GM13977 (cell line): ENCODE measurements at regions not wholly inside any gene's neighbourhood (a gene's known extent, or its start where the extent isn't known, plus 50 kb on each side); places are given as distances from the start of the nearest gene placed in this dataset.

Experiments
- DNase-seq: peaks from one replicate; pipeline ENCODE4 v3.0.0; 2012; ENCODE audit warnings: low spot score
- in situ Hi-C: fragments of 300-500 bp; cut with MboI; formaldehyde crosslinking; loops from one replicate; pipeline ENCODE4 v1.12.0; 2022; ENCODE audit warnings: low sequenced_read_pairs, low pct_unique_long_range_greater_than_20kb, mixed read lengths, inconsistent platforms; ENCODE audit not compliant: unreplicated experiment
- TF ChIP-seq, protein P1 (sequence below): IDR thresholded peaks from 2 replicates; pipeline ENCODE4 v1.5.1; 2012; ENCODE audit warnings: mild to moderate bottlenecking, control low read depth; ENCODE audit not compliant: insufficient read depth; ENCODE audit errors: extremely low read depth, missing control alignments

DNA sequence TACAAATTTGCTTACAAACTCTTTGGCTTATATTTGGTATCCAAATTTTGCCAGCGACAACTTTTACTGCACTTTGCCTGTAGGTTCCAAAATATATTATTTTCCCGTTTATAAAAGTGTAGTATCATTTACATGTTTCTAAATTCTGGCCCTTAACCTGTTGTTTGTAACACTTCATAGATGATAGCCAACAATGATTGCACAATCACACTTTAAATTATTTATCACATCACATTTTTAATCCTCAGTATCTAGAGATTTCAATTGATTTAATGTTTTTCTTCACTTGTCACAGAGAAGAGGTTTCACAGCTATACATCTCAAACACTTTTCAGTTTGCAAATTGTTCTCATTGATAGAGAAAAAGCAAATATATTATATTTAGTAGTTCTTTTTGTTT is 1151.2 kb upstream of the EYS start:
- in situ Hi-C loops: no loop called here
- TF ChIP-seq, protein P1, sequence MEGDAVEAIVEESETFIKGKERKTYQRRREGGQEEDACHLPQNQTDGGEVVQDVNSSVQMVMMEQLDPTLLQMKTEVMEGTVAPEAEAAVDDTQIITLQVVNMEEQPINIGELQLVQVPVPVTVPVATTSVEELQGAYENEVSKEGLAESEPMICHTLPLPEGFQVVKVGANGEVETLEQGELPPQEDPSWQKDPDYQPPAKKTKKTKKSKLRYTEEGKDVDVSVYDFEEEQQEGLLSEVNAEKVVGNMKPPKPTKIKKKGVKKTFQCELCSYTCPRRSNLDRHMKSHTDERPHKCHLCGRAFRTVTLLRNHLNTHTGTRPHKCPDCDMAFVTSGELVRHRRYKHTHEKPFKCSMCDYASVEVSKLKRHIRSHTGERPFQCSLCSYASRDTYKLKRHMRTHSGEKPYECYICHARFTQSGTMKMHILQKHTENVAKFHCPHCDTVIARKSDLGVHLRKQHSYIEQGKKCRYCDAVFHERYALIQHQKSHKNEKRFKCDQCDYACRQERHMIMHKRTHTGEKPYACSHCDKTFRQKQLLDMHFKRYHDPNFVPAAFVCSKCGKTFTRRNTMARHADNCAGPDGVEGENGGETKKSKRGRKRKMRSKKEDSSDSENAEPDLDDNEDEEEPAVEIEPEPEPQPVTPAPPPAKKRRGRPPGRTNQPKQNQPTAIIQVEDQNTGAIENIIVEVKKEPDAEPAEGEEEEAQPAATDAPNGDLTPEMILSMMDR: no peak
- DNase-seq: no peak

DNA sequence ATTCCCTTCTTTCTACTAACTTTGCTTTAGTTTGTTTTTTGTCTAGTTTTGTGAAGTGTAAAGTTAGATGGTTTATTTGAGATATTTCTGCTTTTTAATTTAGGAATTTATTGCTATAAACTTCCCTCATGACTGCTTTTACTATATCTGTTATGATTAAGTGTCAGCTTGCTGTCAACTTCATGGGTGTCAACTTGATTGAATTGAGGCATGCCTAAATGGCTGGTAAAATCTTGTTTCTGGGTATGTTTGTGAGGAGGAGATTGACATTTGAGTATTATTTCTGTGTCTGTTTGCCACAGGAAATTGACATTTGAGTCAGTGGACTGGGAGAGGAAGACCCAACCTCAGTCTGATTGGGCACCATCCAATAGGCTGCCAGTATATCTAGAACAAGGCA is 1147.0 kb upstream of the EYS start:
- TF ChIP-seq, protein P1: no peak
- DNase-seq: no peak
- in situ Hi-C loops: no loop called here

DNA sequence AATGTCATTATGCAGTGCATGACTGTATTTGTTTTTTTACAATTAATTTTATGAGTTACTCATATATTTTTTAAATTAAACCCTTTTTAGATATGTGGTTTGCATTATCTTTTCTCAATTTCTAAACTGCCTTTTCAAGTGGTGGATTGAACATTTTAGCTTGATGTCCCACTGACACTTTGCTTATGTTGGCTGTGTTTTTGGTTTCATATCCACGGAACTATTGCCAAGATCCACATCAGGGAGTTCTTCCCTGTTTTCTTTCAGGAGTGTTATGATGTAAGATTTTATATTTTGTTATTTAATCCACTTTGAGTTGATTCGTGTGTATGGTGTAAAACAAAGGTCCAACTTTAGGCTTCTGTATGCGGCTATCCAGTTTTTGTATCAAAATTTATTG is 1144.9 kb upstream of the EYS start:
- DNase-seq: no peak
- TF ChIP-seq, protein P1: no peak
- in situ Hi-C loops: no loop called here

DNA sequence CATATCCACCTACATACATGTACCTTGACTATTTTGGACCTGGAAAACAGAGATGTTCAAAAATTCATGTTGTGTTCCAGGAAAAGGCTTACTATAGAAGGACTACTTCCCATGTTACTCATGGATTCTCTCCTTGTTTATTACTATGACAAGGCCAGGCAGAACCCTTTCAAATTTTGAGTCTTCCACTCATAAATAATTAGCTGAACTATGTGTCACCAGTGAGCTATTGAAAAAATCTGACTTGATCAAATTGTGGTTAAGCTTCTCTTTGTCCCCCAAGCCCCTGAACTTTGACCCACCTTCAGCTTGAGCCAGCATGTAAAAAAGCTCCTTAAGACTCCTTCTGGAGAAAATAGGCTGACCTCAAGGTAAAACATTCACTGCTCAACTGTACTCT is 1142.8 kb upstream of the EYS start:
- in situ Hi-C loops: no loop called here
- DNase-seq: no peak
- TF ChIP-seq, protein P1: no peak

DNA sequence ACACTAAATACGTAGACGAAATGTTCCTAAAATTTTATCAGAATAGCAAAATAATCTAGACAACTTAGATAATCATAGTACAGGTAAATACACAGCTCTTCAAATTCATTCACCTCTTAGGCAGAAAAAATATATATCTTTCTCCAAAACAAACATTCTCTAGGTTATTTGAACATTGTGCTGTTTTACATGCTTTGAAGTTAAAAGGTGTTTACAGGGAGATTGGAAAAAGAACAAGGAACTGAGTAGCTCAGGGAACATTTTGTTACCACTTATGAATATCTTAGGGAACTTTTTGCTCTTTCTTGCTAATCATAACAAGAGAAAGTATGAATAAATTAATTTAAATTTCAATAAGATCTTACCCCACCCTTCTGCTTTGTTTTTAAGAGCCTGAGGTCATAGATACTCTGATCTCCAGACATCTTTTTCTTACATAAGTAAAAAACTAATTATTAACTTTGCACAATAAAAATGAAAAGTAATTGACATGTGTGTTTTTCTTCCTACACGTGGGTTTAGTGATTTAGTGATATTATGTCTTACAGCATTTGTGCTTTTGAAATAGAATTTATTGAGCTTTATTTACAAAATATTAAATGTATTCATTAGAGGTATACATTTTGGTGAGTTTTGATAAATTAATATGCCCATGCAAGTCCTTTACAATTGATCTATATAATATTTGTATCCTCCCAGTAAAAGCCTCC is 1141.4 kb upstream of the EYS start:
- TF ChIP-seq, protein P1: no peak
- in situ Hi-C loops: no loop called here
- DNase-seq: no peak

DNA sequence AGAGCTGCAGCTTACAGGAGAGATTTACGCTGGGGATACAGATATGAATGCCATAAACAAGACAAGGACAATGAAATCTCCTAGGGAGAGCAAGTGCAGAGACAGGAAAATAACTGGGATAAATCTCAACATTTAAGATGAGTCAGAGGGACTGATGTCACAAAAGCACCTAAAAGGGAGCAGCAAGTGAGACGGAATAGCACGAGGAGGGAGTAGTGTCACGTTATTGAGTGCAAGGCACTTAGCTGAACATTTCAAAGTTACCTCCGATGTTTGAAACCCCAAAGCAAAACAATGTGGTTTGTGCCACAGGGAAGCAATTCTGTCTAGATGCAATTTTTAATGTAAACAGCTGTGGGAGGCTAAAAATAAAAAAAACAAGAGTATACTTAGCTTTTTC is 1131.7 kb upstream of the EYS start:
- TF ChIP-seq, protein P1: no peak
- DNase-seq: no peak
- in situ Hi-C loops: no loop called here

DNA sequence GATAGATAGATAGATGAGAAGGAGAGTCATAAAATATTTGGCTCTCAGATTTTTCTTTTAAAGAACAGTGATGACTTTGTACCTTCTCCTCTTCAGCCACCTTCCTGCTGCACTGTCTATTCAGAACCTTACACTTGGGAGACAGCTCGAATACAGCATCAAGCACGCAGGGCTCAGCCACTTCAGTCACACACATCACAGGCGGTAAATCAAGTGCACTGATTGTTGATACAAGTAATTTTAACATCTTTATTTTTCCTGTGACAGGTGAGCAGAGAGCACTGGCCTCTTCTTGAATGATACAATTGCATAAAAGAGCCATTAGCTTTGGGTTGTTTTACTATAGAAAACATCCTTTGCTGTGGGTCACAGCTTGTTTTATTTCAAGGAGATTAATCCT is 1118.5 kb upstream of the EYS start:
- in situ Hi-C loops: no loop called here
- TF ChIP-seq, protein P1: no peak
- no peak for DNase-seq
